GM18511 (cell line): ENCODE measurements at regions not wholly inside any gene's neighbourhood (a gene's known extent, or its start where the extent isn't known, plus 50 kb on each side); places are given as distances from the start of the nearest gene placed in this dataset.

Experiments
- ATAC-seq: cut with Tn5 transposase; IDR thresholded peaks from one replicate; pipeline ENCODE4 v1.9.1; 2021; ENCODE audit warnings: mild to moderate bottlenecking, moderate library complexity; ENCODE audit not compliant: unreplicated experiment

- no peak for ATAC-seq
These were observed 137.2 kb upstream of the EDNRA start for GRCh38 chr4:147343692-147344091.

DNA sequence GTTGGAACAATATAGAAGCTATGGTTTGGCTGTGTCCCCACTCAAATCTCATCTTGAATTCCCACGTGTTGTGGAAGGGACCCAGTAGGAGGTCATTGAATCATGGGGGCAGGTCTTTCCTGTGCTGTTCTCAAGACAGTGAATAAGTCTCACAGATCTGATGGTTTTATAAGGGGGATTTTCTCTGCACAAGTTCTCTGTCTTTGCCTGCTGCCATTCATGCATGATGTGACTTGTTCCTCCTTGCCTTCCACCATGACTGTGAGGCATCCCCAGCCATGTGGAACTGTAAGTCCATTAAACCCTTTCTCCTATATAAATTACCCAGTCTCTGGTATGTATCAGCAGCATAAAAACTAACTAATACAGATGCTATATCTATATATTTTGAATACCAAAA is 135.2 kb upstream of the EDNRA start:
- ATAC-seq, result no peak

DNA sequence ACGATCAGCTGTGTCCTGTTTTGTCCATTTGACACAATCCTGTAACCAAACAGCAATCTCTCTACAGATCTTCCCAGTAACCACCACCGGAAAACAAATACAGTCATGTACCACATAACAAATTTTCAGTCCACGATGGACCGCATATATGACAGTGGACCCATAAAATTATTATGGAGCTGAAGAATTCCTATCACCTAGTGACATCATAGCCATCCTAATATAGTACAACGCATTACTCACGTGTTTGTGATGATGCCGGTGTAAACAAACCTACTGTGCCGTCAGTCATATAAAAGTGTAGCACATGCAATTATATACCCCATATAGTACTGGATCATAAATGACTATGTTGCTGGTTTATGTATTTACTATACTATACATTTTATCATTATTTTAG is 133.7 kb upstream of the EDNRA start:
- ATAC-seq, result no peak

GRCh38 chr4:147349193-147349592 is 131.7 kb upstream of the EDNRA start:
- ATAC-seq, result no peak

GRCh38 chr4:147351083-147351787 is 129.7 kb upstream of the EDNRA start:
- no peak for ATAC-seq

DNA sequence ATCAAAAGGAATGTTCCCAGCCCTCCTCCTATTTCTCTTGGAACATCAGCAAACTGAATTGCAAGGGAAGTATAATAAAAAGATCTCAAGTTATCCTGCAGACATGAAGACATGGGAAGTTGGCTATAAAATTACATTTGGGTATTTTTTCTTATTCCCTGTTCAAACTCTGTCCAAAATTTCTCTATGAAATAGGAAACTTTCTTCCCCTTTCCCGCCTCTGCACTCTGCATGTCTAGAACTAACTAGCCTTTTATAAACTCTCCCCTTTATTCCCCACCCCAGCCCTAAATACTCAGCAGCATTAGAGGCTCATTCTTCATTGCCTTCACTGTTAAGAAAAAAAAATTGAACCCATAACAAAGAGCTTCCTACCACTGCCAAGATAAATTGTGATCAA is 126.7 kb upstream of the EDNRA start:
- ATAC-seq, result no peak

- ATAC-seq, result no peak
These were observed 125.8 kb upstream of the EDNRA start for GRCh38 chr4:147355032-147355656.

DNA sequence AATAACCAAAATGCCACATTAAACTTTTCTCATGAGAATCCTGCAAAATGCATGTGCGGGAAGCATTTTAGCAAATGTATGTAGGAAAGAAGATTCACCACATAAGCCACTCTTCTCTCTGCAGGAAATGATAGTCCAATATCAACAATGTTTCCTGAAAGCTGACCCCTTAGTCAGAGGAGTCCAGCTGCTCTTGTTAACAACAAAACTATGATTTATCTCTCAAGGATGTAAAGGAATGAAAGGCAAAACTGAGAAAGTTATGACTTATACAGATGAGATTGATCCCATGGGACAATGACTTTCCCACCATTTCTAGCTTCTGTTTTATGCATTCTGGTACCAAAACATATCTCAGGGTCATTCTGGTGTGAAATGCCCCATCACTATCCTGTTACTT is 125.0 kb upstream of the EDNRA start:
- ATAC-seq, result no peak

DNA sequence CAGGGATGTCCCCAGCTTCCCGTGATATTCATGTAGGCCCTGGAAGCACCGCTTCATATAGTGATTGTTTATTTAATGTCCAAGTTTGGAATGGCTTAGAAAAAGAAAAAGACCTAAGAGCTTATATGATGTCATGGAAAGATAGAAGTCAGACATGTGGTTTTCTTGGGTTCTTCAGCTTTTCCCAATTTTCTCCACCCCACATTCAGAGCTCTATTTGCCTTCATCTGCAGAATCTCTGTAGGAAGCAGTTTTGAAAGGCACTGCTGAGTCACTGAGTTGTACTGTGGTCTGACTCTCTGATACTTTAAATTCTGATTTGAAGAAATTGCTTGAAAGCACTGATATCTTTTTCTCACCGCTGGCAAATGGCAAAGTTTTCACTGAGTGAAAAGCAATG is 120.6 kb upstream of the EDNRA start:
- ATAC-seq, result no peak

DNA sequence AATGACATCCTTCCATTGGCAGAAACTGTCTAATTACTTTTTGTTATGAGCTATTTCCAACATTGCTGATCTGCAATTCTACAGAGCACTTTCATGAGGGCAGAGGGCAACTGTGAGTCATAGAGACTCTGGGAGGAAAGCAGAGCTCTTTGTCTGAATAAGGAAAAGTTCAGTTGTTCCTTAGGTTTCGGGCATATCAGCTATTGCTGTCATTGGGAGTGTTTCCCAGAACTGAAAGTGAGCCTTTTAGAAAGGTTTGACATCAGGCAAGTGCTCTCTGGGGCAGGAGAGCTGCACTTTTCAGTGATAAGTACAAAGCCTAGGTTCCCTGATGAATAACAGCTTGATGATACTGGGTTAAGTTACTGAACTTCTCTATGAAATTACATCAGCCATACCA is 119.2 kb upstream of the EDNRA start:
- no peak for ATAC-seq

- ATAC-seq, result no peak
These were observed 118.0 kb upstream of the EDNRA start for GRCh38 chr4:147362938-147363337.

DNA sequence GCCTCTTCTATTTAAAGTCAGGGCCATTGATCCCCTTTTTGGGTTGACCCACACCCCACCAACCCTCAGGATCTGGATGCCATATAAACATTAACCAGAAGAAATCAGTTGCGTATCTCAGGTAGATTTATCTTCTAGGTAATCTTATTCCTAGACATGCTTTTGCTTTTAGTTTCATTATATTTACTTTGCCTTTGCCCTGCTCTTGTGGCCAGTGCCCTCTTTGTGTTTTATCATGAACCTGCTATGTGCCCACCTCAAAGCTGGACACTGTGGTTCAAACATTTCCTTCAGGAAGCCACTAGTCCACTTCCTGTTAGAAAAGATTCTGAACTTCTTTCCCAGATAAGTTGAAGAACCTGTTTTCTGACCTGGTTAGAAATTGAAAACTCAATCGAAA is 117.4 kb upstream of the EDNRA start:
- ATAC-seq, result no peak

DNA sequence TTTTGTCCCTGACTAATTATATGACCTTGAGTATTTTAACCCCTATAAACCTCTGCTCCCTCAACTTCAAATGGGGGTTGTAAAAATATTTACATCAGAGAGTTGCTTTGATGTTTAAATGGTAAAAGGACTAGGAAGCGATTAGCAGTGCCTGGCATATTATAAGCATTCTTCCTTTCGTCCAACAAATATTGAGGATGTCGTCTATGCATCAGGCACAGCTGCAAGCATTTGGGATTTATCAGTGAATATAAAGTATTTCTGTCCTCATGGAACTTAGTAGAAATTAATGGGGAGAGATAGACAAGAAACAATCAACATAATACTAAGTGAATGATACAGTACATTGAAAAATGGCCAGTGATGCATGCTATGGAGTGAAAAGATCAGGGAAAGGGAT is 115.5 kb upstream of the EDNRA start:
- no peak for ATAC-seq

DNA sequence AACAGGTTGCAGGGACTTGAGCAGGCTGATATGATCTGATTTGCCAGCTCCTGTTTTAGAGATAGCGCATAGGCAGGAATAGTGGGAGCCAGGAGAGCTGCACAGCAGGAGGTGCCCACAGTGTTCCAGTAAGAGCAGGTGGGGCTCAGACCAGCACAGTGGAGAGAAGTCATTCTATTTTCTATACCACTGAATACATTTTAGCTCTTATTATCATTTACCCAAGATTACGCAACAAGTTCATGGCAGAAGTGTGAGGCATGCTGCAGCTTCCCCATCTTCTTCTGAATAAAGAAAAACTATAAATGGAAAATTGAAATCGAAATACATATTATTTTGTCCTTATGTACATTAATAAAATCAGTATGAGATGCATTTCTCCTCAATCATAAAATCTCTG is 114.7 kb upstream of the EDNRA start:
- ATAC-seq, result no peak

- no peak for ATAC-seq
These were observed 113.0 kb upstream of the EDNRA start for GRCh38 chr4:147367891-147368290.

DNA sequence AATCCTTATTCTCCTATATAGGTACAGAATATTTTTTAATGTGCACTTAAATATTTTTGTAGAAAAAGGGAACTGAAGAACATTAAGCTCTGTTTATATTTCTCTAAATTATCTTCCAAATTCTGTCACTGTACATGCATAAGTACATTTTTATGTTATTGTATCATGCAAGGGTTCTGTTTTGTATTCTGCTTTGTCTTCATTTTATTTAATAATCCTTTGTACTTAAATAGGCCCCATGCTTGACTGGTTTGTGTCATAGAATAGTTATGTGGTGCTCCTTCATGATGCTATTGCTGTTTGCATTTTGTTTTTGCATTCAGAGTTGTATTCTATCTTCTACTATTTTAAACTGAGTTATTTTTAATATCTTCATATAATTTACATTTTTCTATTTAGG is 111.9 kb upstream of the EDNRA start:
- no peak for ATAC-seq

DNA sequence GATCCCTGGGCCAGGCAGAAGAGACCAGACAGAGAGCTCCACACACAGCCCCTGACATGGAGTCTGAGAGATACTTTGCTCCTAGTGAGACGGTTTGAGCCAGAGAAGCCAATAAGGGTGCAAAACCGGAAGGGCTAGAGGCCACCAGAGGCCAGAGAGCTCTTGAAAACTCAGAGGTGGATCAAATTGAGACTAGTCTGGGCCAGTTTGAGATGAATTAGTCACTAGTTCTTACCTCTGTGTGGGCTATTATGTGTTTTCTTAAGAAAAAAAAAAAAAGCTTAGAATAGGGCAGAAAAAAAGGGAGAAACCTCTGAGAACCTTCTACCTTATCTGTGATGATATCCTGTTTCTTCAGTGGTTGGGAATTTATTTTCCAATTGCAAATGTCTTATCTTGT is 110.4 kb upstream of the EDNRA start:
- no peak for ATAC-seq

- no peak for ATAC-seq
These were observed 110.0 kb upstream of the EDNRA start for GRCh38 chr4:147370881-147371280.

DNA sequence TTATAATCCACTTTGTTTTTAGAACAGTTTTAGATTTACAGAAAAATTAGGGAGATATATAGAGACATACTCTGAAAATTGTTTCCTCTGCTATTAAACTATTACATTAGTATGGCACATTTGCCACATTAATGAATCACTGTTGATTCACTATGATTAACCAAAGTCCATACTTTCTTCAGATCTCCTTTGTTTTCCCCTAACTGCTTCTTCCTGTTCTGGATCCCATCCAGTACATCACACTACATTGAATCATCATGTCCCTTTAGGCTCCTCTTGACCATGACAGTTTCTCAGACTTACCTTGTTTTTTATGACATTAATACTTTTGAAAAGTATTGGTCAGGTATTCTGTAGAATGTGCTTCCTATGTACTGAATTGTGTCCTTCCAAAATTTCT is 109.2 kb upstream of the EDNRA start:
- no peak for ATAC-seq

GRCh38 chr4:147378780-147379179 is 102.1 kb upstream of the EDNRA start:
- ATAC-seq, result no peak

DNA sequence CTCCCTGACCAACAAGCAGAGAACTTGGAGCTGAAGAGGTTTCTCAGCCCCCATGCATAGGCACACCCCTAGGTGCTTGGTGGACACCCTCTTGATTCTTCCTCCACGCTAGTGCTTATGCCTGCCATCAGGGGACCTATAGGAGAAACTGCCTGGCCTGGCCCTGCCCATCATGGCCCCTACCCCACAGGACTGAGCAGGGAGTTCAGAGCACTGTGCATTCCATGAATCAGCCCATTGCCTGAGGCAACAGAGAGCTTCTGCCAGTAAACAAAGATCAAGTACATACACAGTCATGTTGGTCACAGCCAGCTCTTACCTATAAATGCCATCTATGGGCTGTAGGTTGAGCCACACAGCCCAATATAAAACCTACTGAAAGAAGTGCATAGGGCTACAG is 99.1 kb upstream of the EDNRA start:
- ATAC-seq, result no peak

DNA sequence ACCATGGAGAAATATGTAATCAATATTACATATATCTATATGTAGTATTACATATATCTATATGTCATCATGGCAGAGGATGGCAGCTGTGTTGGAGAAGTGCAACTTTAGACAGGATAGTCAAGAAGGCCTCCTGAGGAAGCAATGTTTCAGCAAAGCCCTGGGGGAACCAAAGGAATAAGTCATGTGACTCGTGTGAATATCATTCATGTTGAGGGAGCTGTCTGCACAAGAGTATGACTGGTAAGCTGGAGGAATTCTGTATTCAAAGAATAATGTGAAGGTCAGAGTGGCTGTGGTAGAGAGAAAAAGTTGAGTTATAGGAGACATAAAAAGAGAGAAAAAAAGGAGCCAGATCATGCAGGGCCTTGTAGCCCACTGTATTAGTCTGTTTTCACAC is 92.9 kb upstream of the EDNRA start:
- ATAC-seq, result no peak

- no peak for ATAC-seq
These were observed 84.8 kb upstream of the EDNRA start for GRCh38 chr4:147396105-147396504.
